H9 (cell line): ENCODE measurements at regions not wholly inside any gene's neighbourhood (a gene's known extent, or its start where the extent isn't known, plus 50 kb on each side); places are given as distances from the start of the nearest gene placed in this dataset.

Experiments used
- DNase-seq: peaks from one replicate; pipeline ENCODE4 v3.0.0-alpha.2; 2017
- H2AFZ ChIP-seq: one replicate; pipeline ENCODE4 v1.6.1; 2013; ENCODE audit warnings: mild to moderate bottlenecking, low read length, control low read depth, moderate library complexity
- H2AK5ac ChIP-seq: 2 replicates; pipeline ENCODE4 v1.6.1; 2013; ENCODE audit warnings: low read length, control low read depth, mixed read lengths; ENCODE audit not compliant: insufficient read length
- H2BK120ac ChIP-seq: one replicate; pipeline ENCODE4 v1.6.1; 2013; ENCODE audit warnings: low read depth, mild to moderate bottlenecking, low read length, control low read depth, inconsistent platforms; ENCODE audit not compliant: poor library complexity, severe bottlenecking
- H2BK12ac ChIP-seq: 2 replicates; pipeline ENCODE4 v1.6.1; 2013; ENCODE audit warnings: low read length, control low read depth, mixed read lengths, low read depth; ENCODE audit not compliant: insufficient read length
- H2BK15ac ChIP-seq: 2 replicates; pipeline ENCODE4 v1.6.1; 2013; ENCODE audit warnings: low read depth, low read length, control low read depth
- H2BK20ac ChIP-seq: one replicate; pipeline ENCODE4 v1.6.1; 2013; ENCODE audit warnings: low read depth, mild to moderate bottlenecking, low read length, control low read depth, inconsistent platforms; ENCODE audit not compliant: poor library complexity, severe bottlenecking
- H2BK5ac ChIP-seq: 2 replicates; pipeline ENCODE4 v1.6.1; 2013; ENCODE audit warnings: low read length, control low read depth, mixed read lengths; ENCODE audit not compliant: insufficient read length
- H3K14ac ChIP-seq: 2 replicates; pipeline ENCODE4 v1.6.1; 2013; ENCODE audit warnings: low read length, control low read depth; ENCODE audit not compliant: insufficient read depth
- H3K18ac ChIP-seq: 2 replicates; pipeline ENCODE4 v1.6.1; 2013; ENCODE audit warnings: low read depth, mild to moderate bottlenecking, mixed read lengths, low read length, control low read depth; ENCODE audit not compliant: insufficient read length
- H3K23ac ChIP-seq: 2 replicates; pipeline ENCODE4 v1.6.1; 2013; ENCODE audit warnings: low read length, control low read depth, mixed read lengths, low read depth; ENCODE audit not compliant: insufficient read length
- H3K23me2 ChIP-seq: 2 replicates; pipeline ENCODE4 v1.6.1; 2013; ENCODE audit warnings: low read depth, mild to moderate bottlenecking, mixed read lengths, low read length, control low read depth; ENCODE audit not compliant: insufficient read length, poor library complexity, severe bottlenecking
- H3K27ac ChIP-seq: 2 replicates; pipeline ENCODE4 v1.5.1; 2013; ENCODE audit warnings: low read length, control low read depth, mixed read lengths, low read depth; ENCODE audit not compliant: insufficient read length
- H3K27me3 ChIP-seq: 2 replicates; pipeline ENCODE4 v1.6.1; 2013; ENCODE audit warnings: low read length, control low read depth, inconsistent platforms; ENCODE audit not compliant: insufficient read depth
- H3K4ac ChIP-seq: 2 replicates; pipeline ENCODE4 v1.6.1; 2013; ENCODE audit warnings: low read depth, mild to moderate bottlenecking, control low read depth, inconsistent platforms, low read length, moderate library complexity
- H3K4me1 ChIP-seq: 2 replicates; pipeline ENCODE4 v1.6.1; 2013; ENCODE audit warnings: low read length, control low read depth, inconsistent platforms; ENCODE audit not compliant: insufficient read depth
- H3K4me2 ChIP-seq: 2 replicates; pipeline ENCODE4 v1.6.1; 2013; ENCODE audit warnings: low read length, control low read depth, mixed read lengths; ENCODE audit not compliant: insufficient read length, insufficient read depth
- H3K56ac ChIP-seq: 2 replicates; pipeline ENCODE4 v1.6.1; 2013; ENCODE audit warnings: low read depth, mild to moderate bottlenecking, mixed read lengths, low read length, control low read depth; ENCODE audit not compliant: insufficient read length
- H3K79me1 ChIP-seq: 2 replicates; pipeline ENCODE4 v1.6.1; 2013; ENCODE audit warnings: low read depth, mild to moderate bottlenecking, moderate library complexity, low read length, control low read depth, inconsistent platforms; ENCODE audit not compliant: insufficient read depth, poor library complexity, severe bottlenecking
- H3K79me2 ChIP-seq: 2 replicates; pipeline ENCODE4 v1.6.1; 2013; ENCODE audit warnings: low read length, control low read depth, inconsistent platforms; ENCODE audit not compliant: insufficient read depth
- H3K9ac ChIP-seq: 2 replicates; pipeline ENCODE4 v1.6.1; 2013; ENCODE audit warnings: low read length, control low read depth, mixed read lengths; ENCODE audit not compliant: insufficient read length; ENCODE audit errors: extremely low read depth
- H3K9me3 ChIP-seq: one replicate; pipeline ENCODE4 v1.6.1; 2013; ENCODE audit warnings: low read depth, low read length, inconsistent platforms; ENCODE audit not compliant: control insufficient read depth
- H3T11ph ChIP-seq: one replicate; pipeline ENCODE4 v1.6.1; 2013; ENCODE audit warnings: mild to moderate bottlenecking, low read length, control low read depth, inconsistent platforms
- H4K20me1 ChIP-seq: one replicate; pipeline ENCODE4 v1.6.1; 2013; ENCODE audit not compliant: control insufficient read depth, insufficient read length, insufficient read depth
- H4K5ac ChIP-seq: 2 replicates; pipeline ENCODE4 v1.6.1; 2013; ENCODE audit warnings: low read depth, mild to moderate bottlenecking, mixed read lengths, low read length, control low read depth; ENCODE audit not compliant: insufficient read length
- H4K8ac ChIP-seq: replicated peaks from 2 replicates; pipeline ENCODE4 v1.6.1; 2013; ENCODE audit warnings: low read length, control low read depth, mixed read lengths, low read depth; ENCODE audit not compliant: insufficient read length
- H4K91ac ChIP-seq: 2 replicates; pipeline ENCODE4 v1.6.1; 2013; ENCODE audit warnings: low read depth, mild to moderate bottlenecking, moderate library complexity, mixed read lengths, low read length, control low read depth; ENCODE audit not compliant: insufficient read length
- H3K27ac Mint-ChIP-seq, 3 experiments: 2 replicates in 2 of 3; 3 replicates in 1 of 3; pipeline ENCODE4 v1.8.0; 2020 to 2021; ENCODE audit warnings: mixed read lengths in 3 of 3, mild to moderate bottlenecking in 1 of 3, moderate library complexity in 1 of 3
- H3K27me3 Mint-ChIP-seq: 2 replicates; pipeline ENCODE4 v1.8.0; 2021; ENCODE audit warnings: low read depth, mild to moderate bottlenecking, moderate library complexity, mixed read lengths
- H3K36me3 Mint-ChIP-seq, 3 experiments: 2 replicates in 2 of 3; 3 replicates in 1 of 3; pipeline ENCODE4 v1.8.0; 2020 to 2021; ENCODE audit warnings: low read depth in 3 of 3, mixed read lengths in 3 of 3; ENCODE audit not compliant: insufficient read depth in 1 of 3
- H3K4me1 Mint-ChIP-seq, 2 experiments: 2 replicates each; pipeline ENCODE4 v1.8.0; 2020; ENCODE audit warnings: mixed read lengths in 2 of 2
- H3K4me3 Mint-ChIP-seq, 2 experiments: 2 replicates in 1 of 2; 3 replicates in 1 of 2; pipeline ENCODE4 v1.8.0; 2020 to 2021; ENCODE audit warnings: mild to moderate bottlenecking in 2 of 2, mixed read lengths in 2 of 2, moderate library complexity in 1 of 2
- H3K9me3 Mint-ChIP-seq, 2 experiments: 2 replicates in 1 of 2; 3 replicates in 1 of 2; pipeline ENCODE4 v1.8.0; 2020; ENCODE audit warnings: mild to moderate bottlenecking in 2 of 2, mixed read lengths in 2 of 2, moderate library complexity in 1 of 2
- WGBS: extraction: QIAGEN DNeasy Blood & Tissue Kit; methylation state at CpG from one replicate; pipeline ENCODE4 v1.1.7; 2013; ENCODE audit warnings: missing lambda C conversion rate, low lambda C conversion rate, mixed read lengths; ENCODE audit not compliant: insufficient read length; ENCODE audit errors: extremely low coverage; 5-methylcytosine and 5-hydroxymethylcytosine counted together
- TF ChIP-seq, protein P1 (sequence below): fragments of 200-600 bp; sonication (generic); conservative IDR thresholded peaks from 3 replicates; pipeline ENCODE4 v1.8.0; 2021; ENCODE audit warnings: antibody characterized with exemption, mild to moderate bottlenecking

DNA sequence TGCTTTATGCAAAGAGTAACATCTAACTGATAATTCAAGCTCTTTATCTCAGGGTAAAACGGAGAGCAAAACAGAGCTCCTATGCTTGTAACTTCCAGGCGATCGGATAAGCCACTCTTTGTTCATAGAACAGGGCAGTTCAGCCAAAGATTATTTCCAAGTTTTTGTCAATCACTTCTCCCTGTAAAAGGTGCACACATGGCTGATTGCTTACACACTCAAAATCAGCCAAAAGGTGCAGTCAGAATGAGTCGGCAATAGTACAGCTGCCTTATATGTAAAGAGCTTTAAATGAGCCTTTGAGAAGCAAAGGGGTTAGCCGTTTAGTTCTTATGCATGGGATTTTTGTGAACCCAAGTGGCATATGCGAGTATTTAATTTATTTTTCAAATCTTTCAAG, 449.6 kb upstream of the POU3F2 start:
- Mint-ChIP-seq H3K36me3 (peaks cover under 1 to 7% (median 4%) of the 10 kb centered on the region in 3 experiments; a peak in 6 of 7 replicates), H3K27ac (peak overlapping the region in 2 of 3 experiments; percentile 8 to 88; a peak in 3 of 7 replicates), H3K9me3 (peaks cover under 1 to 6% of the 10 kb centered on the region in 2 experiments), H3K27me3 (no peaks in the 10 kb centered on the region), H3K4me3 (no peak overlapping the region), H3K4me1 (peaks cover 23 to 25% of the 10 kb centered on the region in 2 experiments)
- no peak overlapping the region for H3K4ac ChIP-seq
- no peaks in the 10 kb centered on the region for H3K23me2 ChIP-seq
- no peak overlapping the region for H2BK12ac ChIP-seq
- DNase-seq: no peak
- H3K27me3 ChIP-seq: no peaks in the 10 kb centered on the region
- no peak overlapping the region for H3K9ac ChIP-seq
- H3K4me1 ChIP-seq: peaks cover 3% of the 10 kb centered on the region; the same call in 1 of the 2 replicates
- H3K9me3 ChIP-seq: no peaks in the 10 kb centered on the region
- H2BK20ac ChIP-seq: no peak overlapping the region
- H3T11ph ChIP-seq: no peak overlapping the region
- H4K8ac ChIP-seq: no peak overlapping the region
- no peak overlapping the region for H3K14ac ChIP-seq
- H4K5ac ChIP-seq: no peak overlapping the region
- no peak overlapping the region for H2BK5ac ChIP-seq
- H2AK5ac ChIP-seq: no peak overlapping the region
- no peak overlapping the region for H3K56ac ChIP-seq
- no peak overlapping the region for H3K18ac ChIP-seq
- TF ChIP-seq, protein P1, sequence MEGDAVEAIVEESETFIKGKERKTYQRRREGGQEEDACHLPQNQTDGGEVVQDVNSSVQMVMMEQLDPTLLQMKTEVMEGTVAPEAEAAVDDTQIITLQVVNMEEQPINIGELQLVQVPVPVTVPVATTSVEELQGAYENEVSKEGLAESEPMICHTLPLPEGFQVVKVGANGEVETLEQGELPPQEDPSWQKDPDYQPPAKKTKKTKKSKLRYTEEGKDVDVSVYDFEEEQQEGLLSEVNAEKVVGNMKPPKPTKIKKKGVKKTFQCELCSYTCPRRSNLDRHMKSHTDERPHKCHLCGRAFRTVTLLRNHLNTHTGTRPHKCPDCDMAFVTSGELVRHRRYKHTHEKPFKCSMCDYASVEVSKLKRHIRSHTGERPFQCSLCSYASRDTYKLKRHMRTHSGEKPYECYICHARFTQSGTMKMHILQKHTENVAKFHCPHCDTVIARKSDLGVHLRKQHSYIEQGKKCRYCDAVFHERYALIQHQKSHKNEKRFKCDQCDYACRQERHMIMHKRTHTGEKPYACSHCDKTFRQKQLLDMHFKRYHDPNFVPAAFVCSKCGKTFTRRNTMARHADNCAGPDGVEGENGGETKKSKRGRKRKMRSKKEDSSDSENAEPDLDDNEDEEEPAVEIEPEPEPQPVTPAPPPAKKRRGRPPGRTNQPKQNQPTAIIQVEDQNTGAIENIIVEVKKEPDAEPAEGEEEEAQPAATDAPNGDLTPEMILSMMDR: no peak
- H2AFZ ChIP-seq: no peak overlapping the region
- H4K91ac ChIP-seq: no peak overlapping the region
- no peak overlapping the region for H2BK15ac ChIP-seq
- WGBS: no CpG with 5 or more reads among the region's 6 CpGs
- no peak overlapping the region for H2BK120ac ChIP-seq
- H3K27ac ChIP-seq: no peak overlapping the region
- H3K79me1 ChIP-seq: no peaks in the 10 kb centered on the region
- H3K79me2 ChIP-seq: no peaks in the 10 kb centered on the region
- no peak overlapping the region for H3K4me2 ChIP-seq
- no peak overlapping the region for H3K23ac ChIP-seq
- H4K20me1 ChIP-seq: no peaks in the 10 kb centered on the region
